Transverse colon (tissue), 3 donors: ENCODE measurements at regions not wholly inside any gene's neighbourhood (a gene's known extent, or its start where the extent isn't known, plus 50 kb on each side); places are given as distances from the start of the nearest gene placed in this dataset.

Experiments used
- CTCF ChIP-seq, 5 experiments: fragments of 200-600 bp in 3 of 5; fragments of 450-650 bp in 2 of 5; sonication (generic) in 3 of 5; IDR thresholded peaks; 1 replicate in 2 of 5; 2 replicates in 3 of 5; pipeline ENCODE4 v1.5.1; 2016 to 2017; ENCODE audit warnings: antibody characterized with exemption in 5 of 5, inconsistent platforms in 3 of 5, mild to moderate bottlenecking in 2 of 5, moderate library complexity in 1 of 5
- EP300 ChIP-seq: sonication (generic); formaldehyde crosslinking; IDR thresholded peaks from one replicate; pipeline ENCODE4 v1.6.1; 2017; ENCODE audit warnings: antibody characterized with exemption, low read depth
- POLR2A ChIP-seq: fragments of 450-650 bp; IDR thresholded peaks from one replicate; pipeline ENCODE4 v1.6.1; 2016; ENCODE audit warnings: antibody characterized with exemption, mild to moderate bottlenecking, moderate library complexity

DNA sequence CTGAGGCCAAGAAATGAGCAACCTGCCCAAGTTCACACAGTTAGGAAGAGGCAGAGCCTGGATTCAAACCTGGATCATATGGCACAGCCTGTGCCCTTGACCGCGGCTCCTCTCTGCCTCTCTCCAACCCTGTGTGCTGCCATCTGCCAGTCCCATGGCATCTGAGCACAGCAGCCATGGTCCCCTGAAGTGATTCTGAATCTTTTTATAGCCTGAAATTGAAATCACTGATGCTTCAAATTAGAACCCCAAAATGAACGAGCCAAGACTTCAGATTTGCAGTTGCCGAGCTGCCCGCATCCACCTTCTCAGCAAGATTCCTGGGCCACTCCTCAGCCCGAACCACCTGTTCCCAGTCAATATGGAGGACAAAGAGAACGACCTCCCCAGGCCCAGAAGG is 252.7 kb downstream of the CTTN start:
- TF ChIP-seq CTCF (IDR thresholded peaks at IDR 0.05) (no peak), POLR2A (no peak), EP300 (no peak)
